Coronary artery (tissue), 2 donors: ENCODE measurements at regions not wholly inside any gene's neighbourhood (a gene's known extent, or its start where the extent isn't known, plus 50 kb on each side); places are given as distances from the start of the nearest gene placed in this dataset.

Source experiments
- DNase-seq: peaks from one replicate; pipeline ENCODE4 v3.0.0-alpha.2; 2017; ENCODE audit warnings: low spot score
- H3K27ac ChIP-seq, 2 donors: fragments of 200-600 bp; sonication (generic); one replicate each; pipeline ENCODE4 v1.5.1; 2016 to 2019
- H3K4me3 ChIP-seq: fragments of 200-600 bp; sonication (generic); 2 replicates; pipeline ENCODE4 v1.5.1; 2016; ENCODE audit warnings: mild to moderate bottlenecking, moderate library complexity
- TF ChIP-seq, protein P1 (sequence below): fragments of 200-600 bp; sonication (generic); IDR thresholded peaks from one replicate; pipeline ENCODE4 v1.5.1; 2019; ENCODE audit warnings: antibody characterized with exemption

DNA sequence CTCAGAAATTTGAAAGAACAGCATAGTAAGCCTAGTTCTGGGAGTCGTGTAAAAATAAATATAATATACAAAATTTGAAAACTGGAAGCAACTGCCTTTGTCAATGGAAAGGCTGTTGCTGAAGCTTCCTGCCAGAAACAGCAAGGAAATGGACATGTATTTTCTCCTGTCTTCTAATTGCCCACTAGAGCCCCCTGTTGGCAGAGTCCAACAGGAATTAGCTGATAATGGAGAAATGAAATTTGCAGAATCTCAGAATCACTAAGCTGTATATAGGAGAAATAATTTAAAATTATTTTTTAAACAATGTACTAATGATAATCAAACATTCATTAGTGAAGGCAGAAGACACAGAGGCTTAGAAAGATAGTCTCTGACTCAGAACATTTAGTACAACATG, 414.8 kb downstream of the SLC6A15 start:
- H3K27ac ChIP-seq = no peak overlapping the region
- no peak for DNase-seq
- TF ChIP-seq, protein P1, sequence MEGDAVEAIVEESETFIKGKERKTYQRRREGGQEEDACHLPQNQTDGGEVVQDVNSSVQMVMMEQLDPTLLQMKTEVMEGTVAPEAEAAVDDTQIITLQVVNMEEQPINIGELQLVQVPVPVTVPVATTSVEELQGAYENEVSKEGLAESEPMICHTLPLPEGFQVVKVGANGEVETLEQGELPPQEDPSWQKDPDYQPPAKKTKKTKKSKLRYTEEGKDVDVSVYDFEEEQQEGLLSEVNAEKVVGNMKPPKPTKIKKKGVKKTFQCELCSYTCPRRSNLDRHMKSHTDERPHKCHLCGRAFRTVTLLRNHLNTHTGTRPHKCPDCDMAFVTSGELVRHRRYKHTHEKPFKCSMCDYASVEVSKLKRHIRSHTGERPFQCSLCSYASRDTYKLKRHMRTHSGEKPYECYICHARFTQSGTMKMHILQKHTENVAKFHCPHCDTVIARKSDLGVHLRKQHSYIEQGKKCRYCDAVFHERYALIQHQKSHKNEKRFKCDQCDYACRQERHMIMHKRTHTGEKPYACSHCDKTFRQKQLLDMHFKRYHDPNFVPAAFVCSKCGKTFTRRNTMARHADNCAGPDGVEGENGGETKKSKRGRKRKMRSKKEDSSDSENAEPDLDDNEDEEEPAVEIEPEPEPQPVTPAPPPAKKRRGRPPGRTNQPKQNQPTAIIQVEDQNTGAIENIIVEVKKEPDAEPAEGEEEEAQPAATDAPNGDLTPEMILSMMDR = no peak
- H3K4me3 ChIP-seq = no peak overlapping the region

DNA sequence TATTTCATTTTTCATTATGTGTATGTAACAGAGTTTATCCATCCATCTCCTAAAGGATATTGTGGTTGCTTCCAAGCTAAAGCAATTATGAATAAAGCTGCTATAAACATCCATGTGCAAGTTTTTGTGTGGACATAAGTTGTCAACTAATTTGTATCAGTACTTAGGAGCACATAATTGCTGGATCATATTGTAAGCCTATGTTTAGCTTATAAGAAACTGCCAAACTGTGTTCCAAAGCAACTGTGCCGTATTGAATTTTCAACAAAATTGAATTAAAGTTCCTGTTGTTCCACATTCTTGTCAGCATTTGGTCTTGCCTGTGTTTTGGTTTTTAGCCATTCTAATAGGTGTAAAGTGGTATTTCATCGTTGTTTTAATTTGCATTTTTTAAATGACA, 416.9 kb downstream of the SLC6A15 start:
- DNase-seq = no peak
- TF ChIP-seq, protein P1 = no peak
- H3K27ac ChIP-seq = no peak overlapping the region

DNA sequence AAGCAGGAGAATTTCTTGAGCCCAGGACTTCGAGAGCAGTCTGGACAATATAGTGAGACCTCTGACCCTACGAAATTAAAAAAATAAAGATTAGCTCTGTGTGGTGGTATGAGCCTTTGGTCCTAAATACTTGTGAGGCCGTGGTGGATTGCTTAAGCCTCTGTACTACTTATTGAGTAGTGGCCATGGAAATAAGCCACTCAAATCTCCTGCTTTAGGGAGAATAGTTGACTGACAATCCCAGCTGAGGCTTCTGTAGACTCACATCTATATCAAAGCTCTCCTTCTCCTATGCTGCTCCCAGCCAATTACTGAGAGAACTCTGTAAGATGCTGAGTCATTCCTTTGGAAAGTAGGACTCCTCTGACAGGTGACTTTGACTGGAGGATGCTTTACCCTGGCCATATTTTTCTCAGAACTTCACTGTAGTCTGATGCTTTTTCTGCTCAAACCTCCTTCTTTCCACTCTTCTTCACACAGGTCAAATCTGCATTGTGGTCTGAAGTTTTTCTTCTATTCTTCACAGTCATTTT, 420.2 kb downstream of the SLC6A15 start:
- Histone ChIP-seq H3K4me3 (no peak overlapping the region), H3K27ac (no peak overlapping the region)
- no peak for DNase-seq
- TF ChIP-seq, protein P1 = no peak

More for the DNA sequence above, 416.9 kb downstream of the SLC6A15 start:
- H3K4me3 ChIP-seq = no peak overlapping the region

DNA sequence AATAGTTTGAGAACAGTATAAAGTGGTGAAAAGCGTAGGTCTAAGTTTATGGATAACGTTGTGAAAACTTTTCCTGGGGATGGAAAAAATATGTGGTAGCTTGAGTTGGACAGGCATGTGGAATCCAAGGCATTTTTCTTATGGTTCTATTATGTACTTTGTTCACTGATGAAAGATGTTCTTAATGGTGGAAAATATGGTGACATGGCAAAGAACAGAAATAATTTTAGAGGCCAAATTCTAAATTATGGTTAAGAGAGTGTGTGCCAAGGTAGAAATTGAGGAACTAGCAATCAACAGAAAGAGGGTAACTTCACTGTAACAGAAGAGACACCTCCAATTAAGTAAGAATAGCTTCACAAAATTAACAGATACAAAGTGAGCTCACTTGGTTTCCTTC, 427.8 kb downstream of the SLC6A15 start:
- Histone ChIP-seq H3K4me3 (no peak overlapping the region), H3K27ac (no peak overlapping the region)
- DNase-seq = no peak
- TF ChIP-seq, protein P1 = no peak

DNA sequence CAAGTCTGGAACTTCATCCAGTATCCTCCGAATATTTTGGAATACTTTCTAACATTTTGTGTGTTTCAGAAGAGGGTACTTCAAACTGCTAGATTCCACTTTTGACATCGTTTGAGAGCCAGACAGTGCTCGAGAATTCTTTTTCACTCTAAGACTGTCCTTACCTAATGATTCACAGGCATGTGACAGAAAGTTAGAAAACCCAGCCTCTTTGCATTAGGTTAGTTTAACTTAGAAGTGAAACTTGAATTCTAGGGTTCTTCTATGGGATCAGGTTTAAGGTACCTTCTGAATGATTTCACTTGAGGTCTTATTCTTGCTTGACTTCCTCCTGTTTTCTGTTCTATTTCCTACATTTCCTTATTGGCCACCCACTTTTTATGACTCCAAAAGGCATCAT, 431.8 kb downstream of the SLC6A15 start:
- no peak for DNase-seq
- no peak overlapping the region for H3K4me3 ChIP-seq
- no peak overlapping the region for H3K27ac ChIP-seq
- TF ChIP-seq, protein P1 = no peak

DNA sequence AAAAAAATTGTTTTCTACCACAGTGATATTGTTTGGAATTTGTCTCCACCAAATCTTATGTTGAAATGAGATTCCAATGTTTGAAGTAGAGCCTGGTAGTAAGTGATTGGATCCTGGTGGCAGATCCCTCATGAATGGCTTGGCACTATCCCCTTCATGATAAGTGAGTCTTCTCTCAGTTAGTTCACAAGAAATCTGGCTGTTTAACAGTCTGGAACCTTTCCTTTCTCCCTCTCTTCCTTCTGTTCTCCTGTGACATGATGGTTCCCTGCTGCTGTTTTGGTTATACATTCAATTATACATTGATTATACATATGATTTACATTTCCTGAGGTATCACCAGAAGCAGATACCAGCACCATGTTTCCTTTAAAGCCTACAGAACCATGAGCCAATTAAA, 442.2 kb downstream of the SLC6A15 start:
- DNase-seq = no peak
- no peak overlapping the region for H3K27ac ChIP-seq
- TF ChIP-seq, protein P1 = no peak
- no peak overlapping the region for H3K4me3 ChIP-seq

DNA sequence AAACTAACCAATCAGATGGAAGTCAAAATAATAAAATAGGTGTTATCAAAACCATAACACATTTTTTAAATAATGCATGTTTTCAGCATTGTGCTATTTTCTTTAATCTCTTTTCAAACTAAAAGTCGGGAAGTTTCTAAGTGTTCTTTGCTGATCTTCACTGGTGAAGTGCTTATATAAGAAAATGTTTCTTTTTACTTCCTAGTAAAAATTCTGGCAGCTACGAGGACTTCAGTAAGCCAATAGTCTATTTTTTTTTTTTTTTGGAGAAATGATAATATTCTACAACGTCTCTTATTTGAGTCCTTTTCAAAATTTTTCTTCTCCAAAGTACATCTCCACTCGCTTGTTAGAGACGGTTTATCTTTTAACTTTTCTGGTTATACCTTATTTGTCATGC, 448.0 kb downstream of the SLC6A15 start:
- TF ChIP-seq, protein P1 = no peak
- H3K4me3 ChIP-seq = no peak overlapping the region
- no peak overlapping the region for H3K27ac ChIP-seq
- DNase-seq = no peak
